SK-N-SH treated with all-trans-retinoic acid at 6 μM for 48 hours (cell line): ENCODE measurements at regions not wholly inside any gene's neighbourhood (a gene's known extent, or its start where the extent isn't known, plus 50 kb on each side); places are given as distances from the start of the nearest gene placed in this dataset.

ENCODE experiments used
- ATAC-seq: fragments of 200-7000 bp; cut with Tn5 transposase; 3 replicates; pipeline ENCODE4 v1.9.1; 2020; ENCODE audit warnings: mild to moderate bottlenecking, moderate library complexity
- ARNTL ChIP-seq: fragments of 450-650 bp; formaldehyde crosslinking; IDR thresholded peaks from 2 replicates; pipeline ENCODE4 v1.5.0; 2020; ENCODE audit warnings: low read depth, mild to moderate bottlenecking, moderate library complexity, borderline replicate concordance
- CSDC2 ChIP-seq: fragments of 250-450 bp; sonication (Bioruptor Pico); IDR thresholded peaks from 2 replicates; pipeline ENCODE4 v1.5.0; 2020; ENCODE audit warnings: mild to moderate bottlenecking, moderate library complexity
- CSRNP3 ChIP-seq: fragments of 250-450 bp; sonication (Bioruptor Pico); IDR thresholded peaks from 2 replicates; pipeline ENCODE4 v1.5.1; 2021; ENCODE audit warnings: mild to moderate bottlenecking, moderate library complexity
- ESRRG ChIP-seq: fragments of 250-450 bp; sonication (Bioruptor Pico); IDR thresholded peaks from 2 replicates; pipeline ENCODE4 v1.6.1; 2021; ENCODE audit warnings: mild to moderate bottlenecking
- GLIS3 ChIP-seq: fragments of 250-450 bp; sonication (Bioruptor Pico); IDR thresholded peaks from 2 replicates; pipeline ENCODE4 v1.5.0; 2020; ENCODE audit warnings: mild to moderate bottlenecking, moderate library complexity
- ISL1 ChIP-seq: fragments of 250-450 bp; sonication (Bioruptor Pico); IDR thresholded peaks from 2 replicates; pipeline ENCODE4 v2.1.2; 2022; ENCODE audit warnings: mild to moderate bottlenecking, moderate library complexity
- PATZ1 ChIP-seq: fragments of 250-450 bp; sonication (Bioruptor Pico); IDR thresholded peaks from 2 replicates; pipeline ENCODE4 v1.8.0; 2020; ENCODE audit warnings: mild to moderate bottlenecking, moderate library complexity, borderline replicate concordance
- POU6F1 ChIP-seq: fragments of 250-450 bp; sonication (Bioruptor Pico); IDR thresholded peaks from 2 replicates; pipeline ENCODE4 v1.8.0; 2021; ENCODE audit warnings: low read depth, mild to moderate bottlenecking, moderate library complexity, borderline replicate concordance
- RARB ChIP-seq: fragments of 250-450 bp; sonication (Bioruptor Pico); IDR thresholded peaks from 2 replicates; pipeline ENCODE4 v1.8.0; 2021; ENCODE audit warnings: mild to moderate bottlenecking, moderate library complexity
- SNAI2 ChIP-seq: fragments of 250-450 bp; sonication (Bioruptor Pico); IDR thresholded peaks from 2 replicates; pipeline ENCODE4 v1.5.0; 2020; ENCODE audit warnings: mild to moderate bottlenecking, moderate library complexity
- TCF4 ChIP-seq: fragments of 250-450 bp; sonication (Bioruptor Pico); IDR thresholded peaks from 2 replicates; pipeline ENCODE4 v1.8.0; 2021; ENCODE audit warnings: mild to moderate bottlenecking, moderate library complexity, borderline replicate concordance
- TOX ChIP-seq: fragments of 250-450 bp; sonication (Bioruptor Pico); IDR thresholded peaks from 2 replicates; pipeline ENCODE4 v1.8.0; 2021; ENCODE audit warnings: mild to moderate bottlenecking, moderate library complexity, borderline replicate concordance
- TSHZ2 ChIP-seq: fragments of 250-450 bp; sonication (Bioruptor Pico); IDR thresholded peaks from 2 replicates; pipeline ENCODE4 v1.5.0; 2020; ENCODE audit warnings: mild to moderate bottlenecking, moderate library complexity
- ZFP3 ChIP-seq: fragments of 250-450 bp; sonication (Bioruptor Pico); IDR thresholded peaks from 2 replicates; pipeline ENCODE4 v1.5.0; 2020; ENCODE audit warnings: mild to moderate bottlenecking, moderate library complexity
- ZFP30 ChIP-seq: fragments of 450-650 bp; formaldehyde crosslinking; IDR thresholded peaks from 2 replicates; pipeline ENCODE4 v1.5.0; 2022; ENCODE audit warnings: mild to moderate bottlenecking, moderate library complexity
- ZNF565 ChIP-seq: fragments of 450-650 bp; formaldehyde crosslinking; conservative IDR thresholded peaks from 2 replicates; pipeline ENCODE4 v1.5.0; 2020; ENCODE audit warnings: low read depth, mild to moderate bottlenecking, moderate library complexity
- ZNF8 ChIP-seq: fragments of 450-650 bp; formaldehyde crosslinking; IDR thresholded peaks from 2 replicates; pipeline ENCODE4 v1.5.0; 2020; ENCODE audit warnings: mild to moderate bottlenecking, moderate library complexity

- TF ChIP-seq CSDC2 (no peak), ZNF565 (CRISPR knock-in tag) (no peak), POU6F1 (CRISPR knock-in tag) (no peak), ESRRG (no peak), TCF4 (CRISPR knock-in tag) (no peak), ZNF8 (CRISPR knock-in tag) (no peak)
- ATAC-seq = no peak
Measured at GRCh38 chr6:168929871-168930450, 323.7 kb downstream of the THBS2 start.

- no peak for TF ChIP-seq TSHZ2 (CRISPR knock-in tag)
- TF ChIP-seq PATZ1 (CRISPR knock-in tag) = no peak
- no peak for TF ChIP-seq ISL1 (CRISPR knock-in tag)
- no peak for TF ChIP-seq ARNTL (CRISPR knock-in tag)
- no peak for TF ChIP-seq ZFP3 (CRISPR knock-in tag)
- TF ChIP-seq CSDC2 = no peak
- no peak for TF ChIP-seq ZNF565 (CRISPR knock-in tag)
- no peak for TF ChIP-seq SNAI2 (CRISPR knock-in tag)
- no peak for TF ChIP-seq ESRRG
- no peak for TF ChIP-seq TCF4 (CRISPR knock-in tag)
- ATAC-seq = no peak
Measured at GRCh38 chr6:168928012-168928411, 325.6 kb downstream of the THBS2 start.

GRCh38 chr6:168927026-168927425, 326.6 kb downstream of the THBS2 start:
- ATAC-seq = no peak
- TF ChIP-seq ZFP3 (CRISPR knock-in tag) (no peak), TSHZ2 (CRISPR knock-in tag) (no peak), ESRRG (no peak), SNAI2 (CRISPR knock-in tag) (no peak), CSRNP3 (CRISPR knock-in tag) (no peak)

- no peak for ATAC-seq
- TF ChIP-seq RARB (CRISPR knock-in tag) (no peak), ZNF8 (CRISPR knock-in tag) (no peak), POU6F1 (CRISPR knock-in tag) (no peak), GLIS3 (CRISPR knock-in tag) (no peak), ZNF565 (CRISPR knock-in tag) (no peak), TSHZ2 (CRISPR knock-in tag) (no peak), CSRNP3 (CRISPR knock-in tag) (no peak), TOX (no peak), ZFP30 (CRISPR knock-in tag) (no peak)
Measured at GRCh38 chr6:168926306-168926705, 327.3 kb downstream of the THBS2 start.
